Neural progenitor cell (in vitro differentiated cells): ENCODE measurements at regions not wholly inside any gene's neighbourhood (a gene's known extent, or its start where the extent isn't known, plus 50 kb on each side); places are given as distances from the start of the nearest gene placed in this dataset.

Experiments used
- DNase-seq: peaks from one replicate; pipeline ENCODE4 v3.0.0-alpha.2; 2016; ENCODE audit warnings: low spot score
- H2AFZ ChIP-seq: fragments of 200-600 bp; sonication (generic); replicated peaks from 2 replicates; pipeline ENCODE4 v1.6.1; 2016; ENCODE audit warnings: antibody characterized with exemption
- H3F3A ChIP-seq: fragments of 200-600 bp; sonication (generic); 2 replicates; pipeline ENCODE4 v1.6.1; 2016; ENCODE audit warnings: antibody characterized with exemption, low read depth
- H3K27ac ChIP-seq: fragments of 200-600 bp; sonication (generic); 2 replicates; pipeline ENCODE4 v1.5.1; 2016; ENCODE audit warnings: mild to moderate bottlenecking
- H3K27me3 ChIP-seq: fragments of 200-600 bp; sonication (generic); 2 replicates; pipeline ENCODE4 v1.6.1; 2016; ENCODE audit warnings: mild to moderate bottlenecking, moderate library complexity
- H3K36me3 ChIP-seq: fragments of 200-600 bp; sonication (generic); 2 replicates; pipeline ENCODE4 v1.5.1; 2016
- H3K4me1 ChIP-seq: fragments of 200-600 bp; sonication (generic); 2 replicates; pipeline ENCODE4 v1.6.1; 2016; ENCODE audit warnings: mixed run types
- H3K4me2 ChIP-seq: fragments of 200-600 bp; sonication (generic); 2 replicates; pipeline ENCODE4 v1.6.1; 2016
- H3K4me3 ChIP-seq: fragments of 200-600 bp; sonication (generic); 2 replicates; pipeline ENCODE4 v1.5.1; 2016
- H3K79me2 ChIP-seq: fragments of 200-600 bp; sonication (generic); 2 replicates; pipeline ENCODE4 v1.6.1; 2016; ENCODE audit warnings: low read depth
- H3K9ac ChIP-seq: fragments of 200-600 bp; sonication (generic); 2 replicates; pipeline ENCODE4 v1.6.1; 2016
- H3K9me3 ChIP-seq: fragments of 200-600 bp; sonication (generic); 2 replicates; pipeline ENCODE4 v1.5.1; 2016; ENCODE audit warnings: low read depth
- H4K20me1 ChIP-seq: fragments of 200-600 bp; sonication (generic); 2 replicates; pipeline ENCODE4 v1.6.1; 2016; ENCODE audit warnings: low read depth
- H3K27ac Mint-ChIP-seq: 3 replicates; pipeline ENCODE4 v1.8.0; 2021; ENCODE audit warnings: mixed read lengths
- H3K27me3 Mint-ChIP-seq: 2 replicates; pipeline ENCODE4 v1.8.0; 2022; ENCODE audit warnings: low read depth, mild to moderate bottlenecking, inconsistent platforms, moderate library complexity, mixed read lengths; ENCODE audit not compliant: insufficient read depth
- H3K36me3 Mint-ChIP-seq: 3 replicates; pipeline ENCODE4 v1.8.0; 2021; ENCODE audit warnings: mixed read lengths
- H3K4me1 Mint-ChIP-seq: 3 replicates; pipeline ENCODE4 v1.8.0; 2021; ENCODE audit warnings: mixed read lengths
- H3K4me3 Mint-ChIP-seq: 3 replicates; pipeline ENCODE4 v1.8.0; 2021; ENCODE audit warnings: mild to moderate bottlenecking, moderate library complexity, mixed read lengths
- H3K9me3 Mint-ChIP-seq: 3 replicates; pipeline ENCODE4 v1.8.0; 2020; ENCODE audit warnings: mixed read lengths
- CTCF ChIP-seq: fragments of 200-600 bp; sonication (generic); IDR thresholded peaks from 2 replicates; pipeline ENCODE4 v1.5.1; 2017; ENCODE audit warnings: antibody characterized with exemption, mild to moderate bottlenecking
- EZH2 ChIP-seq: fragments of 200-600 bp; sonication (generic); IDR thresholded peaks from 2 replicates; pipeline ENCODE4 v1.6.1; 2017; ENCODE audit warnings: antibody characterized with exemption, mild to moderate bottlenecking, moderate library complexity
- EZH2phosphoT487 ChIP-seq: fragments of 200-600 bp; sonication (generic); IDR thresholded peaks from 2 replicates; pipeline ENCODE4 v1.6.1; 2017; ENCODE audit warnings: antibody characterized with exemption

GRCh38 chr14:42854061-42854460, 1247.4 kb downstream of the LRFN5 start:
- Histone ChIP-seq H3K36me3 (no peaks in the 10 kb centered on the region), H3K9ac (no peak overlapping the region), H2AFZ (no peak overlapping the region), H4K20me1 (no peaks in the 10 kb centered on the region), H3K27ac (no peak overlapping the region), H3K79me2 (no peaks in the 10 kb centered on the region), H3K27me3 (no peaks in the 10 kb centered on the region), H3K4me2 (no peak overlapping the region), H3F3A (no peaks in the 10 kb centered on the region), H3K4me3 (no peak overlapping the region), H3K4me1 (no peaks in the 10 kb centered on the region), H3K9me3 (no peaks in the 10 kb centered on the region)
- TF ChIP-seq EZH2 (no peak), CTCF (no peak), EZH2phosphoT487 (no peak)
- no peaks in the 10 kb centered on the region for H3K9me3 Mint-ChIP-seq
- H3K4me1 Mint-ChIP-seq = peaks cover 11% of the 10 kb centered on the region
- H3K27me3 Mint-ChIP-seq = peaks cover 3% of the 10 kb centered on the region
- DNase-seq = no peak
- no peak overlapping the region for H3K4me3 Mint-ChIP-seq
- no peaks in the 10 kb centered on the region for H3K36me3 Mint-ChIP-seq
- peak overlapping the region; percentile 86 for H3K27ac Mint-ChIP-seq

- Histone ChIP-seq H3K9me3 (no peaks in the 10 kb centered on the region), H4K20me1 (no peaks in the 10 kb centered on the region), H3K27ac (no peak overlapping the region), H3K36me3 (no peaks in the 10 kb centered on the region), H3K27me3 (no peaks in the 10 kb centered on the region), H3K4me3 (no peak overlapping the region), H2AFZ (no peak overlapping the region), H3F3A (no peaks in the 10 kb centered on the region), H3K4me2 (no peak overlapping the region), H3K4me1 (no peaks in the 10 kb centered on the region), H3K9ac (no peak overlapping the region), H3K79me2 (no peaks in the 10 kb centered on the region)
- no peak overlapping the region for H3K4me3 Mint-ChIP-seq
- H3K27ac Mint-ChIP-seq = no peak overlapping the region
- no peaks in the 10 kb centered on the region for H3K4me1 Mint-ChIP-seq
- TF ChIP-seq CTCF = no peak
- peaks cover 3% of the 10 kb centered on the region for H3K27me3 Mint-ChIP-seq
- no peaks in the 10 kb centered on the region for H3K36me3 Mint-ChIP-seq
- no peaks in the 10 kb centered on the region for H3K9me3 Mint-ChIP-seq
- DNase-seq = no peak
These were observed 1242.0 kb downstream of the LRFN5 start for GRCh38 chr14:42848652-42849051.

GRCh38 chr14:42814817-42815216, 1208.1 kb downstream of the LRFN5 start:
- Histone ChIP-seq H4K20me1 (no peaks in the 10 kb centered on the region), H3K4me3 (no peak overlapping the region), H3K27me3 (no peaks in the 10 kb centered on the region), H3K79me2 (no peaks in the 10 kb centered on the region), H2AFZ (no peak overlapping the region), H3K9me3 (no peaks in the 10 kb centered on the region), H3K4me1 (no peaks in the 10 kb centered on the region), H3K27ac (no peak overlapping the region), H3K4me2 (no peak overlapping the region), H3K9ac (no peak overlapping the region), H3K36me3 (no peaks in the 10 kb centered on the region), H3F3A (no peaks in the 10 kb centered on the region)
- TF ChIP-seq EZH2 (no peak), EZH2phosphoT487 (no peak), CTCF (no peak)
- H3K9me3 Mint-ChIP-seq = no peaks in the 10 kb centered on the region
- H3K27ac Mint-ChIP-seq = no peak overlapping the region
- H3K4me1 Mint-ChIP-seq = no peaks in the 10 kb centered on the region
- DNase-seq = no peak
- no peak overlapping the region for H3K4me3 Mint-ChIP-seq
- H3K36me3 Mint-ChIP-seq = no peaks in the 10 kb centered on the region
- H3K27me3 Mint-ChIP-seq = no peaks in the 10 kb centered on the region

- Histone ChIP-seq H4K20me1 (no peaks in the 10 kb centered on the region), H3K27me3 (no peaks in the 10 kb centered on the region), H3F3A (no peaks in the 10 kb centered on the region), H3K9me3 (no peaks in the 10 kb centered on the region), H3K79me2 (no peaks in the 10 kb centered on the region), H2AFZ (no peak overlapping the region), H3K36me3 (no peaks in the 10 kb centered on the region), H3K4me2 (no peak overlapping the region), H3K4me1 (no peaks in the 10 kb centered on the region), H3K27ac (no peak overlapping the region), H3K9ac (no peak overlapping the region), H3K4me3 (no peak overlapping the region)
- no peak overlapping the region for H3K4me3 Mint-ChIP-seq
- no peak for DNase-seq
- TF ChIP-seq EZH2phosphoT487 (no peak), CTCF (no peak), EZH2 (no peak)
- no peaks in the 10 kb centered on the region for H3K9me3 Mint-ChIP-seq
- no peak overlapping the region for H3K27ac Mint-ChIP-seq
- H3K27me3 Mint-ChIP-seq = no peaks in the 10 kb centered on the region
- no peaks in the 10 kb centered on the region for H3K4me1 Mint-ChIP-seq
- H3K36me3 Mint-ChIP-seq = no peaks in the 10 kb centered on the region
These were observed 1200.2 kb downstream of the LRFN5 start for GRCh38 chr14:42806909-42807315.
